Activated CD8-positive, alpha-beta memory T cell treated with anti-CD3 and anti-CD28 coated beads for 36 hours (primary cell): ENCODE measurements at regions not wholly inside any gene's neighbourhood (a gene's known extent, or its start where the extent isn't known, plus 50 kb on each side); places are given as distances from the start of the nearest gene placed in this dataset.

Experiments used
- CTCF ChIA-PET: fragments of 350-600 bp; sonication (Branson Sonifier 250); formaldehyde crosslinking; loops from one replicate; lab custom pipeline; 2021; ENCODE audit warnings: antibody characterized with exemption; lab: Charles Lee
- POLR2A ChIA-PET: fragments of 350-600 bp; sonication (Branson Sonifier 250); formaldehyde crosslinking; loops from one replicate; lab custom pipeline; 2021; ENCODE audit warnings: antibody characterized with exemption; lab: Charles Lee

GRCh38 chr13:103153466-103153865, 87.2 kb upstream of the SLC10A2 start:
- POLR2A ChIA-PET, result interaction anchor here (0.7 kb wide), 1 partner anchor 414 kb away, joined by 4 read pairs; no protein-coding TSS in a partner anchor
- CTCF ChIA-PET, result no interaction called here

DNA sequence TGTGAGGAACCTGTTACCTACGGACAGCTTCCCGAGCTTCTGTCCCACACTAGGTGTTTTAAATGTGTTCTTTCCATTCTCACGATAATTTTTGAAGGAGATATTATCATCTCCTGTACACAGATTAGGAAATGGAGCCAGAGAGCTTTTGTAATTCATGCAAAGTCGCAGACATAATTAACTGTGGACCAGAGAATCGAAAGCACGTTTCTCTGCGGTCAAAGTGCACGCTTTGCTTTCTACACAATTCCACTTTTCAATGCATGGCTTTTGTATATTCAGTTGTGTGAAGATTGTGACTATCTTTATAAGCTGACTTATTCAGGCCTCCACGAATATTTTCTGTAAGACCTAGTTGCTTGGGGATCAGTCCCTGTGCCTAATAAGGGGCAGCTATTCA, 81.7 kb upstream of the SLC10A2 start:
- CTCF ChIA-PET, result no interaction called here
- POLR2A ChIA-PET, result no interaction called here

DNA sequence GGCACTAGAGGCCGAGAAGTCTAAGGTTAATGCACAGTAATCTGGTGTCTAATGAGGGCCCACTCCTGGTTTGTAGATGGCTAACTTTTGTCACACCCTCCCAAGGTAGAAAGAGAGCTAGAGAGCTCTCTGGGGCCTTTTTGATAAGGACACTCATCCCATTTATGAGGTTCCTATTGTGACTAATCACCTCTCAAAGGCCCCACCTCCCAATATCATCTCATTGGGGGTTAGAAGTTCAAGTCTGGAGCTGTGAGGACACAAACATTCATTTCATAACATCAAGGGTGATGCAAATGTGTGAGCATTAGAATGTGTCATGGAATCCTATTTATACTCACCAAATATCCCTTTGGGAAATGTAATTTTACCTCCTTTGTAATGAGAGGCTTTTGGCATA, 79.2 kb upstream of the SLC10A2 start:
- CTCF ChIA-PET, result no interaction called here
- POLR2A ChIA-PET, result no interaction called here

GRCh38 chr13:103143432-103143831, 77.2 kb upstream of the SLC10A2 start:
- CTCF ChIA-PET, result no interaction called here
- POLR2A ChIA-PET, result no interaction called here

DNA sequence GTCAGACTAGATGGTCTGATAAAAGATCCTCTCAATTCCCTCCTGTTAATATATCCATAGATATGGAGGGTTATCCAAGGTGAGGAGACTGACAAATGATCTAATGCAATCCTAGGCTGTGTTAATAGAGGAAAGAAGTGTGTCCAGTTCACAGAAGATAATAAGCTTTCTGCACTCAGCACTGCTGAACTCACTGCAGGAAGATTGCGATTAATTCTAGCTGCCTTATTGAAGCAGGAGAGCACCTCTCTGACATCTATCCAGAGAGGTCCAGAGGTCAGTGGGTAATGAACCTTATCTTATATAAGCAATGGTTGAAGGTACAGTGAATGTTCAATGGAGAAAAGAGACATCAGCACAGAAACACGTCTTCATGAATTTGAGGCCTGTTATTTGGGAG, 75.9 kb upstream of the SLC10A2 start:
- ChIA-PET POLR2A (no interaction called here), CTCF (no interaction called here)

DNA sequence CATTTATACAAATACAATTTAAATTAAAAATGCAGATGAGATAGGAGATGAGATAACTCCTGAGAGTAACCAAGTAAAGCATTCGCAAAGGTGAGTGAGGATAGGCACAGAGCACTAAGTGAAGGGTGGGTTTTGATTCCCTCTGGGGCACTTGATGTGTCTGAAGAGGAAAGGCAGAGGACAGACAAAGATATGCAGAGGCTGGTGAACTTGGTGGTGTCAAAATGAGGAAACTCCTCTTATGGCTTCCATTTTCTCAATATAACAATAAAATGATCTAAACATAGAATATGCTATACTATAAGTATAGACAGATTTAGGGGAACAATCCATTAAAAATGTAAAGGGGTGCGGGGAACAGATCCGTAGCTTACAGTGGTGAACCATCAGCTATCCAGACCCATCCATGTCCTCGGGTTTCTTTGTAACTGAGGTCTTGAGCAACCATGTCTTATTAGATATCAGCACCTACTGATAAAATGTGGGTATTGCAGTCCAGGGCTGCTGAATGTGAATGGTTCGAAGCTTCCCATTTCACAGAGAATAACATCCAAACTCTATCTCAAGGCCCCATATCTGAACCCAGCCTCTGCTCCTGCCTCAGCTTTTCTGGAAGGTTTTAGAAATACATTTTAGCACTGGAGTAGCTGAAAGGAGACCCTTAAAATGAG, 73.9 kb upstream of the SLC10A2 start:
- CTCF ChIA-PET, result no interaction called here
- POLR2A ChIA-PET, result no interaction called here

DNA sequence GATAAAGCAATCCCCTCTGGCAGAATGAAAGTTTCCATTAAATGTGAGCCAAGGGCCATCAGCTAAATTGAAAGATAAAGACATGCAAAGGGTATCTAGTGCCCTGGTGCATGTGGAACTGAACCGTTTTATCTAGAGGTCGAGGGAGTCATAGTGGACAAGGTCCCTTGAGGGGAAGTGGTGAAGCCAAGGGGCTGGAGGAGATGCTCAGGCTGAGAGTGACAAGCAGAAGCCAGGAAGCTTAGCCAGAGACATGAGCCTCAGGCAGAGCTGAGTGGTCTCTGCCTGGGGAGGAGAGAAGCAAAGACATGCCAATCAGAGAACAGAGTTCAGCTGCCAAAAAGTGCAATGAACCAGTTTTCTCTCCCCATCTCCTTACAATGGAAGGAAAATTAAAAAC, 68.1 kb upstream of the SLC10A2 start:
- ChIA-PET POLR2A (no interaction called here), CTCF (no interaction called here)

DNA sequence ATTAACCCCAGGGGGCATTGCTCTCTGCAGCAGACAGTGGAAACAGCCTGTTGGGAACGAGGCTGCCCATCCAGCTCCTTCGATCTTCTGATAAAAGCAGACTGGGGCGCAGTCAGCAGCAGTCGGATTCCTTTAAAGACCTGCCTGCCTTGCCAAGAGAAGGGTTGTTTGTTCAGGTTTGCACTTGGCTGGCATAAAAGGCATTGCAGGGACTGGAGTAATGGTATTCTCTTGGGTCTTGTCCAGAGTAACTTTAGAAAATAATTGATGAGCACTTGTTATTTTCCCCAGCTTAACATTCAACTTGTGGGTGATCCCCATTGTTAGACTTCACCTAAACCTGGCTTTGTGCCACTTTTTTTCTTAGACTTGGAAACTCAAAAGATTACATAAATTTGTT, 67.3 kb upstream of the SLC10A2 start:
- ChIA-PET CTCF (no interaction called here), POLR2A (no interaction called here)

- ChIA-PET POLR2A (no interaction called here), CTCF (no interaction called here)
Observed at GRCh38 chr13:103130681-103131210, 64.5 kb upstream of the SLC10A2 start.

- CTCF ChIA-PET, result no interaction called here
- POLR2A ChIA-PET, result no interaction called here
Observed at GRCh38 chr13:103130146-103130545, 63.9 kb upstream of the SLC10A2 start.
